22Rv1 (cell line): ENCODE measurements at regions not wholly inside any gene's neighbourhood (a gene's known extent, or its start where the extent isn't known, plus 50 kb on each side); places are given as distances from the start of the nearest gene placed in this dataset.

ENCODE experiments used
- H3K27ac ChIP-seq: fragments of 450-650 bp; 2 replicates; pipeline ENCODE4 v1.5.1; 2017
- ZFX ChIP-seq: fragments of 450-650 bp; IDR thresholded peaks from 2 replicates; pipeline ENCODE4 v1.6.1; 2017; ENCODE audit warnings: antibody characterized with exemption, borderline replicate concordance
- TF ChIP-seq, protein P1 (sequence below): fragments of 450-650 bp; IDR thresholded peaks from 2 replicates; pipeline ENCODE4 v1.5.1; 2017; ENCODE audit warnings: mild to moderate bottlenecking

DNA sequence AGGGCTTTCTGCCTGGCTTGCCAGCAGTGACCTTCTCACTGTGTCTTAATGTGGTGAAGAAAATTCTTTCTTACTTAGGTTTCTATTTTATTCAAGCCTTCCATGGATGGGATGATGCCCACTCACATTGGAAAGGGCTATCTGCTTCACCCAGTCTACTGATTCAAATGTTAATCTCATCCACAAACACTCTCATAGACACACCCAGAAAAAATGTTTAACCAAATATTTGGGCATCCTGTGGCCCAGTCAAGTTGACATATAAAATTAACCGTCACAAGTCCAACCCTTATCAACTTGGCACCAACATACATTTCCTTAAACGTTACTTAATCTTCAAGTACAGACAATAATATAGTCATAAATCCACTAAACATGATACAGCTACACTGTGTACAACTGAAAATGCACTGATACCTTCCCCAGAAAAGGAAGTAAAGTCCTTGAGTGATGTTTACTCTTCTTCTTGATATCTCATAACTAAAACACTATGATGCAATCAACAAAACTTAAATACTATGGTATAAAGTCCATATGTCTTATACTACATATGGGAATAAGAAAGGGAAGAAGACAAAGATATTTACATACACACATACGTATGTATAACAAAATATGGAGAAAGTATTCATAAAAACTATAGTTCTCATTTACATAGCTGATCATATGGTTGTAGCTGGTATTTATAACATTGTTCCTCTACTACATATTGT is 394.7 kb upstream of the NOVA1 start:
- TF ChIP-seq ZFX, result no peak
- TF ChIP-seq, protein P1, sequence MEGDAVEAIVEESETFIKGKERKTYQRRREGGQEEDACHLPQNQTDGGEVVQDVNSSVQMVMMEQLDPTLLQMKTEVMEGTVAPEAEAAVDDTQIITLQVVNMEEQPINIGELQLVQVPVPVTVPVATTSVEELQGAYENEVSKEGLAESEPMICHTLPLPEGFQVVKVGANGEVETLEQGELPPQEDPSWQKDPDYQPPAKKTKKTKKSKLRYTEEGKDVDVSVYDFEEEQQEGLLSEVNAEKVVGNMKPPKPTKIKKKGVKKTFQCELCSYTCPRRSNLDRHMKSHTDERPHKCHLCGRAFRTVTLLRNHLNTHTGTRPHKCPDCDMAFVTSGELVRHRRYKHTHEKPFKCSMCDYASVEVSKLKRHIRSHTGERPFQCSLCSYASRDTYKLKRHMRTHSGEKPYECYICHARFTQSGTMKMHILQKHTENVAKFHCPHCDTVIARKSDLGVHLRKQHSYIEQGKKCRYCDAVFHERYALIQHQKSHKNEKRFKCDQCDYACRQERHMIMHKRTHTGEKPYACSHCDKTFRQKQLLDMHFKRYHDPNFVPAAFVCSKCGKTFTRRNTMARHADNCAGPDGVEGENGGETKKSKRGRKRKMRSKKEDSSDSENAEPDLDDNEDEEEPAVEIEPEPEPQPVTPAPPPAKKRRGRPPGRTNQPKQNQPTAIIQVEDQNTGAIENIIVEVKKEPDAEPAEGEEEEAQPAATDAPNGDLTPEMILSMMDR, result no peak
- peak overlapping the region; percentile 48 for H3K27ac ChIP-seq

DNA sequence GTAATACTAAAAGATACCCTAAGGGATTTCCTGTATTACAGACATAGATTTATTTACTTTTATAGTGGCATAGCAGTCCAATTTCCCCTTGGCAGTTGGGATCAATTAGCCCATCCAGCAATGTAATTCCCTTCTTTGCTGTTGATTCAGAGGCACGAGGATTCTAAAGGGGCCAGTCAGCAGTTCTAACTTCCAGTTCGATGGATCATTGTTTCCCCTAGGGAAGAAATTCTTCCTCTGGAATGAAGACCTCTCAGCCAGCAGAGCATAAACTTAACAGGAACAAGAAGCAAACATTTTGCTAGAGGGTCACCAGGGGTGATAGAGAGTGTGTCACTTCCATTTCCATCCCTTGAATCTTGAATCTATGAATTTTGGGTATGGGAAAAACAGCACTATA is 395.7 kb upstream of the NOVA1 start:
- no peak overlapping the region for H3K27ac ChIP-seq
- TF ChIP-seq, protein P1, result no peak

DNA sequence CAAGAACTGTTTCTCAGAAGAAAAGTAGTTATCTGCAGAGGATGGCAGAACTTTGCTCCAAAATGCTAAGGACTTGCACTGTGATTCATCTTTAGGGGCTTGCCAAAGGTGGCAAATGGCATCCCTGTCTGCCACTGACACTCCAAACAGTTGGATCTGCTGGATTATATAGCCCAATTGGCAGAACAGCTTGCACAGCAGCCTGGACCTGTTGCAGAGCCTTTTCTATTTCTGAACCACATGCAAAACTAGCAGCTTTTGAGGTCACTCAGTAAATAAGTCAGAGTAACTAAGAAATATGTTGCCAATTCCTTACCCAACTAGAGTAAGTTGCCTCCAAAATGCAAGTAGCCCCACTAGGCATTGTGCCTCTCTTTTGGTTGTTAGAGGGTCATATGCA is 397.5 kb upstream of the NOVA1 start:
- no peak overlapping the region for H3K27ac ChIP-seq
- TF ChIP-seq, protein P1, result no peak
- no peak for TF ChIP-seq ZFX

DNA sequence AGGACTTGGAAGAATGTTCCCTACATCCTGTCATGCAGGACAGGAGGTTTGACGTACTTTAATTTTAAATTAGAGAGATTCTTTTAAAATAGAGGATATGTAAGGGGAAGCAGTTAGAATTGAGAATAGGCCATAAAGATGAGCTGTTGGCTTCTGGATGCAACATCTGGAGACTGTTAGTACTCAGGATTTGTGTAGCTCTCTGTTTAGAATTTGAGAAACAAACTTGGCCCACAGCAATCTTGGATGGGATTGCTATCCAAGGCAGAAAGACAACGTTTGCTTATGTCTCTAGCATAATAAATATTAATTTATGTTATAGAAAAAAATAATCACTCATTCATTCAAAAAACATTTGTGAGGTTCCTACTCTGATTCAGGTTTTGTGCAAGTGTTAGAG is 398.4 kb upstream of the NOVA1 start:
- TF ChIP-seq ZFX, result no peak
- TF ChIP-seq, protein P1, result no peak
- H3K27ac ChIP-seq, result no peak overlapping the region

DNA sequence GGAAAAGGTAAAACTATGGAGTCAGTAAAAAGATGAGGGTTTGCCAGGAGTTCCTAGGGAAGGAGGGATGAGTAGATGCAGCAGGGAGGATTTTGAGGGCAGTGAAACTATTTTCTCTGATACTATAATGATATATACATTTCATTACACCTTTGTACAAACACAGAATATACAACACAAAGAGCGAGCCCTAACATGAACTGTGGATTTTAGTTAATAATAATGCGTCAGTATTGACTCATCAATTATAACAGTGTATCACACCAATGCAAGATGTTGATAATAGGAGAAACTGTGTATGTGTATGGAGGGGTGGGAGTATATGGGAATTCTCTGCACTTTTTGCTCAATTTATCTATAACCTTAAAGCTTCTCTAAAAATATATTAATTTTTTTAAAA is 404.3 kb upstream of the NOVA1 start:
- TF ChIP-seq ZFX, result no peak
- TF ChIP-seq, protein P1, result no peak
- H3K27ac ChIP-seq, result no peak overlapping the region

DNA sequence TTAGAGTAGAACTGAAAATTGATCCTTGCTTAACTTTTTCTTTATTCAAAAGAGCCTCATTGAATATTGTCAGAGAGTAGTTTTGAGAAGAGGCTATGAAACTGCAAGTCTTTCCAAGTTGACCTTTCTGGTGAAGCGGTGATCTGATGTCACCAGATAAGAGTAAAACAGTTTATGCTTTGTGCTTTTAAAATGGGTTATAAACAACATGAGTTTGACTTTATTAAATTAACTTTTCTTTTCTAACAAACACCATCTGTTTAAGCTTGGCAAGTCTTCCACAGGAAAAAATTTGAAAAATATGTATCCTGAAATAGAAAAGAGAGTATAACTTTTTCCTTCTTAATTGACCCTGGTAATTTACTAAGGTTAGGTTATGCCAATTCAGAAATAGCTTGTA is 408.7 kb upstream of the NOVA1 start:
- no peak for TF ChIP-seq ZFX
- TF ChIP-seq, protein P1, result no peak
- no peak overlapping the region for H3K27ac ChIP-seq

DNA sequence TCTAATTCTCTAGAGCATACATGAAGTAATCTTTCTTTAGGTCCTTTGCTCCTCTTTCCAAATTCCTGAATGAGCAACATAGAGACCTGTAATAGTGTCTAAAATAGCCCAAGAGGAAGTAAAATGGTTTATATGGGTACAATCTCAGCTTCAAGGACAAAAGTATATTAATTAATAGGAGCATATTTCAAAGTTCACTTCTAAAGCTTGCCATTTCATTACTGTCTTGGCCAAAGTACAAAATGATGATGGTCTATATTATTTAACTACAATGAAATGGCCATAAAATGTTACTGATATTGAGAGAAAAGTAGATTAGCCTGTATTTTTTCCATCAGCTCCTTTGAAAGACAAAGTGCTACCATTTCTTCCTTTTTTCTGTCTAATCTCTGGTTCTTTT is 410.4 kb upstream of the NOVA1 start:
- TF ChIP-seq ZFX, result no peak
- TF ChIP-seq, protein P1, result no peak
- peak overlapping the region; percentile 24; the same call in 1 of the 2 replicates for H3K27ac ChIP-seq
